ENCODE measurements at regions not wholly inside any gene's neighbourhood (a gene's known extent, or its start where the extent isn't known, plus 50 kb on each side); places are given as distances from the start of the nearest gene placed in this dataset.

- Mint-ChIP-seq H3K9me3 (peaks cover 4% of the 10 kb centered on the region), H3K36me3 (ENCODE audit: low read depth) (no peaks in the 10 kb centered on the region), H3K27ac (no peak overlapping the region), H3K4me3 (no peak overlapping the region), H3K4me1 (peaks cover 2% of the 10 kb centered on the region), H3K27me3 (peaks cover 9% of the 10 kb centered on the region)
- ATAC-seq: no peak
- DNase-seq: no peak
These were observed 343.1 kb downstream of the NPHP4 start for GRCh38 chr1:5649166-5649551.

GRCh38 chr1:5648410-5649165 lies 343.6 kb downstream of the NPHP4 start:
- H3K4me1 Mint-ChIP-seq: peaks cover 2% of the 10 kb centered on the region
- H3K9me3 Mint-ChIP-seq: no peaks in the 10 kb centered on the region
- no peak for DNase-seq
- no peak for ATAC-seq
- H3K27me3 Mint-ChIP-seq: peaks cover 9% of the 10 kb centered on the region
- no peak overlapping the region for H3K27ac Mint-ChIP-seq
- no peak overlapping the region for H3K4me3 Mint-ChIP-seq
- no peaks in the 10 kb centered on the region for H3K36me3 Mint-ChIP-seq (ENCODE audit: low read depth)

GRCh38 chr1:5647234-5647633 lies 345.0 kb downstream of the NPHP4 start:
- Mint-ChIP-seq H3K27me3 (peaks cover 13% of the 10 kb centered on the region), H3K27ac (no peak overlapping the region), H3K4me1 (no peaks in the 10 kb centered on the region), H3K4me3 (no peak overlapping the region), H3K36me3 (ENCODE audit: low read depth) (no peaks in the 10 kb centered on the region), H3K9me3 (no peaks in the 10 kb centered on the region)
- DNase-seq: no peak
- no peak for ATAC-seq

- no peaks in the 10 kb centered on the region for H3K4me1 Mint-ChIP-seq
- peaks cover 13% of the 10 kb centered on the region for H3K27me3 Mint-ChIP-seq
- no peak for ATAC-seq
- H3K27ac Mint-ChIP-seq: no peak overlapping the region
- no peaks in the 10 kb centered on the region for H3K36me3 Mint-ChIP-seq (ENCODE audit: low read depth)
- H3K9me3 Mint-ChIP-seq: no peaks in the 10 kb centered on the region
- DNase-seq: no peak
- no peak overlapping the region for H3K4me3 Mint-ChIP-seq
These were observed 345.6 kb downstream of the NPHP4 start for GRCh38 chr1:5646486-5647149.

DNA sequence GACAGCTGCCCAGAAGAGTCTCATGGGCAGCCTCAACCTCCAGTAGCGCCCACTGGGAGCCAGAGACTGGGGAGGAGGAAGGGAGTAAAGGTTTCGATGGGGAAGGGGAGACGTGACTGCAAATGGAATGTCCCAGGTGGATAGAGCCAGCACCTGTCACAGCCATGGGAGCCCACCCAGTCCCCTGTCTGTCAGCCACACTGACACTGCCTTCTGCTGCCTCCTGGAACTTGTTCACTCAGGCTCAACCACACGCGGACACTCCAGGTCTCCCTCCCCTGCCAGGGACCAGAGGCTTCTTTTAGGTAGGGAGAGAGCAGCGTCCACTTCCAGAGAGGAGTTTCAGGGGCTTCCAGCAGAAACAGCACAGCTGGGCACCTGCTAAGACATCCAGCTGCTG lies 346.3 kb downstream of the NPHP4 start:
- DNase-seq: no peak
- H3K27me3 Mint-ChIP-seq: peaks cover 13% of the 10 kb centered on the region

DNA sequence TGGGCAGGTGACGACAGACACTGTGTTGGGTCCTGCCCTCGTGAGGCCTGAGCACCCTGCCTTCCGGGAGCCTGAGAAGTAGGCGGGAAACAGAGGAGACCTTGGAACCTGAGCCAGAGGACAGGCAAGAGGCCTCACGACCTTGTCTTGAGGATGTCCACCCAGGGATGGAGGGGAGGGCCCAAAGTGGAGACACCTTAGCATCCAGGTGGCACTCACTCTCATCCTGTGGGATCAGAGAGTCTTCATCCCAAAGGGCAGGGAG lies 347.2 kb downstream of the NPHP4 start:
- no peaks in the 10 kb centered on the region for H3K9me3 Mint-ChIP-seq
- peaks cover 13% of the 10 kb centered on the region for H3K27me3 Mint-ChIP-seq
- no peak overlapping the region for H3K4me3 Mint-ChIP-seq
- no peaks in the 10 kb centered on the region for H3K36me3 Mint-ChIP-seq (ENCODE audit: low read depth)
- no peaks in the 10 kb centered on the region for H3K4me1 Mint-ChIP-seq
- ATAC-seq (no peak), DNase-seq (no peak)
- no peak overlapping the region for H3K27ac Mint-ChIP-seq

More for the DNA sequence above, 346.3 kb downstream of the NPHP4 start:
- Mint-ChIP-seq H3K4me3 (no peak overlapping the region), H3K4me1 (no peaks in the 10 kb centered on the region), H3K9me3 (no peaks in the 10 kb centered on the region), H3K36me3 (ENCODE audit: low read depth) (no peaks in the 10 kb centered on the region), H3K27ac (no peak overlapping the region)
- ATAC-seq: no peak

GRCh38 chr1:5644281-5645134 lies 347.7 kb downstream of the NPHP4 start:
- H3K4me3 Mint-ChIP-seq: no peak overlapping the region
- H3K27ac Mint-ChIP-seq: no peak overlapping the region
- H3K36me3 Mint-ChIP-seq (ENCODE audit: low read depth): no peaks in the 10 kb centered on the region
- no peaks in the 10 kb centered on the region for H3K4me1 Mint-ChIP-seq
- DNase-seq: no peak
- peak; percentile 7 for ATAC-seq
- peaks cover 15% of the 10 kb centered on the region for H3K27me3 Mint-ChIP-seq
- H3K9me3 Mint-ChIP-seq: no peaks in the 10 kb centered on the region

GRCh38 chr1:5643360-5644107 lies 348.7 kb downstream of the NPHP4 start:
- Mint-ChIP-seq H3K4me1 (no peaks in the 10 kb centered on the region), H3K4me3 (no peak overlapping the region), H3K9me3 (no peaks in the 10 kb centered on the region), H3K36me3 (ENCODE audit: low read depth) (no peaks in the 10 kb centered on the region), H3K27me3 (peaks cover 12% of the 10 kb centered on the region), H3K27ac (no peak overlapping the region)
- DNase-seq (no peak), ATAC-seq (no peak)

GRCh38 chr1:5640845-5641244 lies 351.4 kb downstream of the NPHP4 start:
- H3K9me3 Mint-ChIP-seq: no peaks in the 10 kb centered on the region
- no peaks in the 10 kb centered on the region for H3K36me3 Mint-ChIP-seq (ENCODE audit: low read depth)
- peaks cover 19% of the 10 kb centered on the region for H3K27me3 Mint-ChIP-seq
- no peak overlapping the region for H3K4me3 Mint-ChIP-seq
- ATAC-seq (no peak), DNase-seq (no peak)
- H3K4me1 Mint-ChIP-seq: no peaks in the 10 kb centered on the region
- no peak overlapping the region for H3K27ac Mint-ChIP-seq

DNA sequence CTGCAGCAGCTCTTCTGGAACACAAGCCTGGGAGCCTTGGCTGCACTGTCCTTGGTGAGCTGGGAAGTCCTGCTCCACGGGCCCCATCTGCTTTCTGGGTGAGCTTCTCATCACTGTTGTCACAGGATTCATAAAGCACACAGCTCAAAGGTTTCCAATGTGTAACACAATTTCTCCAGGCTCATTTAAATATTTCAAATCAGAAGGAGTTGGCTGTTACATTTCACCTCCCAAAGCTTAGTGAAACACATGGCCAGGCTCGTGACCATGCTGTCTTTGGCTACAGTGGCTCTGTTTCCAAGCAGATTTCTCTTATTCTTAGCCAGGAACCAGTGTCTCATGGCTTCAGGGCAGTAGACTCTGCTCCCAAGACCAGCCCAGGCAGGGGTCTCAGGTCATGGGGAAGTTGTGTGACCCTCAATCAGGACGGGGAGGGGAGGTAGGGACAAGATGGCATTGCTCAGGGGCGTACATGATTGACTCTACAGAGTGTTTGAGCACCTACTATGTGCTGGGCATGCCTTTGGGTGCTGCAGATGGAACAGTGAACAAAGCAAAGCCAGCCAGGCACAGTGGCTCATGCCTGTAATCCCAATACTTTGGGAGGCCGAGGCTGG lies 353.0 kb downstream of the NPHP4 start:
- no peak overlapping the region for H3K27ac Mint-ChIP-seq
- DNase-seq (no peak), ATAC-seq (no peak)
- no peak overlapping the region for H3K4me3 Mint-ChIP-seq
- H3K36me3 Mint-ChIP-seq (ENCODE audit: low read depth): no peaks in the 10 kb centered on the region
- H3K27me3 Mint-ChIP-seq: peaks cover 19% of the 10 kb centered on the region
- H3K4me1 Mint-ChIP-seq: no peaks in the 10 kb centered on the region
- H3K9me3 Mint-ChIP-seq: peaks cover 1% of the 10 kb centered on the region

GRCh38 chr1:5638582-5638981 lies 353.6 kb downstream of the NPHP4 start:
- Mint-ChIP-seq H3K27ac (no peak overlapping the region), H3K9me3 (peaks cover 5% of the 10 kb centered on the region), H3K4me3 (no peak overlapping the region), H3K27me3 (peaks cover 19% of the 10 kb centered on the region), H3K36me3 (ENCODE audit: low read depth) (no peaks in the 10 kb centered on the region), H3K4me1 (no peaks in the 10 kb centered on the region)
- DNase-seq: no peak
- ATAC-seq: no peak

DNA sequence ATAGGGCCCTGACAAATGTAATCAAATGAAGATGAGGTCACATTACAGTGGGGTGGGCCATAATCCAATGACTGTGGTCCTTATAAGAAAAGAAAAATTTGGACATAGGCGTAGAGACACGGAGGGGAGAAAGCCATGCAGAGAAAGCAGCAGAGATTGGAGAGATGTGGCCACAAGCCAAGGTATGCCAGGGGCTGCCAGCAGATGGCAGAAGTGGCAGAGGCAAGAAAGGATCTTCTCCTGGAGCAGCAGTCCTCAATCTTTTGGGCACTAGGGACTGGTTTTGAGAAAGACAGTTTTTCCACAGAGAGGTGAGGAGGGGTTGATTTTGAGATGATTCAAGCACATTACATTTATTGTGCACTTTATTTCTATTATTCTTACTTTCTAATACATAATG lies 355.1 kb downstream of the NPHP4 start:
- Mint-ChIP-seq H3K36me3 (ENCODE audit: low read depth) (no peaks in the 10 kb centered on the region), H3K9me3 (peaks cover 5% of the 10 kb centered on the region), H3K4me3 (no peak overlapping the region), H3K4me1 (no peaks in the 10 kb centered on the region), H3K27ac (no peak overlapping the region), H3K27me3 (peaks cover 15% of the 10 kb centered on the region)
- ATAC-seq: no peak
- peak; percentile 20 for DNase-seq

- no peak overlapping the region for H3K27ac Mint-ChIP-seq
- H3K9me3 Mint-ChIP-seq: peaks cover 5% of the 10 kb centered on the region
- no peak overlapping the region for H3K4me3 Mint-ChIP-seq
- ATAC-seq (no peak), DNase-seq (no peak)
- peaks cover 13% of the 10 kb centered on the region for H3K27me3 Mint-ChIP-seq
- no peaks in the 10 kb centered on the region for H3K4me1 Mint-ChIP-seq
- no peaks in the 10 kb centered on the region for H3K36me3 Mint-ChIP-seq (ENCODE audit: low read depth)
These were observed 357.3 kb downstream of the NPHP4 start for GRCh38 chr1:5634893-5635292.

DNA sequence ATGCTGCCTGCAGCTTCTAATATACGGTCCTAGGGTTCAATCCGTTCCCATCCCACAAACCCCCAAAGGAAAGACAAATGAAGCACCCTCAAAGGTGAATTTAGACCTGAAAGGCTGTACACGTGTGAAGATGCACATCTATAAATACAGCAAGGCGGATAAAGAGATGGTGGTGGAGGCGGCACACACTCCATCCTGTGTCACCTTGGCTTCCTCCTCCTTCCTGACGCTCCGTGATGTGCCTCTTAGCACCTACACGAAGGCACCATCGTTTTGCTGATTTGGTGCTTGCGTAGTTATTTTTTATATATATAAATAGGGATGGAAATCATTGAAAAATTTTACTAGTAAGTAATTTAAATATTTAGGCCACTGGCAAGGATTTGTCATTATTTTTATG lies 359.4 kb downstream of the NPHP4 start:
- H3K4me3 Mint-ChIP-seq: no peak overlapping the region
- peaks cover 9% of the 10 kb centered on the region for H3K27me3 Mint-ChIP-seq
- no peaks in the 10 kb centered on the region for H3K36me3 Mint-ChIP-seq (ENCODE audit: low read depth)
- no peak for ATAC-seq
- no peak for DNase-seq
- no peaks in the 10 kb centered on the region for H3K4me1 Mint-ChIP-seq
- peaks cover 5% of the 10 kb centered on the region for H3K9me3 Mint-ChIP-seq
- H3K27ac Mint-ChIP-seq: no peak overlapping the region
